ENCODE measurements at regions not wholly inside any gene's neighbourhood (a gene's known extent, or its start where the extent isn't known, plus 50 kb on each side); places are given as distances from the start of the nearest gene placed in this dataset.
A peak's percentile ranks its signal among the peaks of the same experiment; 100 is the strongest.

DNA sequence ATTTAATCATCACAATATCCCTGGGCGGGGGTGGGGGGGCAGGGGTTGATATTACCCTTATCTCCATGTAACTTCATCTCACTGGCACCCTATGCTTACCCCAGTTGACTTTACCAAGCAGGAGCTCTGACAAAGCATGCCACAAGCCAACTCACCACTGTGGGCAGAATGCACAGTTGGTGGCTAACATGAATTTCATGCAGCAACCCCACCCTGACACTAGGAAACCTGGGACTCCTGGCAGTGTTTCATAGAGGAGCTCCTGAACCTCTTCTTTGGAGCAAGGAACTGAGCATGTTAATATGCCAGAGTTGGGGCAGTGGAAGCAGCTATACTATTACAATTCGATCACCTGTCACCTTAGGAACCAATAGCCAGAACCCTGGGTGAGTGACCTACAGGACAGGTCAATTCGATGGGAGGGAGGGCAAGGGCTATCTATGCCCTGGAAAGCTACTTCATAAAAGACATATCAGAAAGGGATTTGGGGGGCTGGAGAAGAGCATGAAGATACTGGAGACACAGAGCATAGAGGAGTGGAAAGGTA, 97.2 kb upstream of the ACSL4 start:
- Histone ChIP-seq H3K4me3 (replicated peaks; ENCODE audit: insufficient read depth, low read length) (no peak overlapping the region), H3K27me3 (ENCODE audit: insufficient read depth, poor library complexity, severe bottlenecking) (no peaks in the 10 kb centered on the region), H3K27ac (replicated peaks) (no peak overlapping the region)
- no peak for TF ChIP-seq GABPA (IDR thresholded peaks at IDR 0.05; ENCODE audit: low read depth)
- DNase-seq (ENCODE audit: low read depth in 1 of 2, low spot score in 1 of 2) = no peak

DNA sequence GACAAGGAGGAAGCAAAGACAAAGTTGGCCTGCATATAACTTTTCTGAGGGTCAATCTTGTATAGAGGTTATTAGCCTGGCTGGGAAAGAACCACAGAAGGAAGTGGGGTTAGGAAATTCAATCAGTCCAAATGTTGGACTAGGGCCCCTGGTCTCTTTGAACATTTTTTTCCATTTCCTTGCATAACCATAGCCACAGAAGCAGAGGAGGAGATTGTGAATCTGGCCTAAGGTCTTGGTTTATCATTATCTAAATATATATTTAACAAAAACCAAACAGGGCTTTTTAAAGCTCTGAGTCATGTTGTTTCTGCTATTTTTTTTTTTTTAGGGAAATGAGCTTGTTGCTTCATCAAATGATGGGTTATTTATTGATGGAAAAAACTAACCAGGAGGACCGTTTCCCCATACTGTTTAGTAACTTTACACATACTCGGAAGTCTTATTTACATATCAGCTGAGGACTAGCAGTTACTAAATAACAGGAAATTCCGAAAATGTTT, 97.7 kb upstream of the ACSL4 start:
- Histone ChIP-seq H3K27me3 (ENCODE audit: insufficient read depth, poor library complexity, severe bottlenecking) (no peaks in the 10 kb centered on the region), H3K27ac (replicated peaks) (no peak overlapping the region), H3K4me3 (replicated peaks; ENCODE audit: insufficient read depth, low read length) (no peak overlapping the region)
- TF ChIP-seq, protein P1, sequence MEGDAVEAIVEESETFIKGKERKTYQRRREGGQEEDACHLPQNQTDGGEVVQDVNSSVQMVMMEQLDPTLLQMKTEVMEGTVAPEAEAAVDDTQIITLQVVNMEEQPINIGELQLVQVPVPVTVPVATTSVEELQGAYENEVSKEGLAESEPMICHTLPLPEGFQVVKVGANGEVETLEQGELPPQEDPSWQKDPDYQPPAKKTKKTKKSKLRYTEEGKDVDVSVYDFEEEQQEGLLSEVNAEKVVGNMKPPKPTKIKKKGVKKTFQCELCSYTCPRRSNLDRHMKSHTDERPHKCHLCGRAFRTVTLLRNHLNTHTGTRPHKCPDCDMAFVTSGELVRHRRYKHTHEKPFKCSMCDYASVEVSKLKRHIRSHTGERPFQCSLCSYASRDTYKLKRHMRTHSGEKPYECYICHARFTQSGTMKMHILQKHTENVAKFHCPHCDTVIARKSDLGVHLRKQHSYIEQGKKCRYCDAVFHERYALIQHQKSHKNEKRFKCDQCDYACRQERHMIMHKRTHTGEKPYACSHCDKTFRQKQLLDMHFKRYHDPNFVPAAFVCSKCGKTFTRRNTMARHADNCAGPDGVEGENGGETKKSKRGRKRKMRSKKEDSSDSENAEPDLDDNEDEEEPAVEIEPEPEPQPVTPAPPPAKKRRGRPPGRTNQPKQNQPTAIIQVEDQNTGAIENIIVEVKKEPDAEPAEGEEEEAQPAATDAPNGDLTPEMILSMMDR (IDR thresholded peaks at IDR 0.05; ENCODE audit: insufficient read depth, low read length) = no peak
- TF ChIP-seq GABPA (IDR thresholded peaks at IDR 0.05; ENCODE audit: low read depth) = no peak
- TF ChIP-seq POLR2AphosphoS5 (IDR thresholded peaks at IDR 0.05; ENCODE audit: low read depth) = no peak
- TF ChIP-seq, protein P2, sequence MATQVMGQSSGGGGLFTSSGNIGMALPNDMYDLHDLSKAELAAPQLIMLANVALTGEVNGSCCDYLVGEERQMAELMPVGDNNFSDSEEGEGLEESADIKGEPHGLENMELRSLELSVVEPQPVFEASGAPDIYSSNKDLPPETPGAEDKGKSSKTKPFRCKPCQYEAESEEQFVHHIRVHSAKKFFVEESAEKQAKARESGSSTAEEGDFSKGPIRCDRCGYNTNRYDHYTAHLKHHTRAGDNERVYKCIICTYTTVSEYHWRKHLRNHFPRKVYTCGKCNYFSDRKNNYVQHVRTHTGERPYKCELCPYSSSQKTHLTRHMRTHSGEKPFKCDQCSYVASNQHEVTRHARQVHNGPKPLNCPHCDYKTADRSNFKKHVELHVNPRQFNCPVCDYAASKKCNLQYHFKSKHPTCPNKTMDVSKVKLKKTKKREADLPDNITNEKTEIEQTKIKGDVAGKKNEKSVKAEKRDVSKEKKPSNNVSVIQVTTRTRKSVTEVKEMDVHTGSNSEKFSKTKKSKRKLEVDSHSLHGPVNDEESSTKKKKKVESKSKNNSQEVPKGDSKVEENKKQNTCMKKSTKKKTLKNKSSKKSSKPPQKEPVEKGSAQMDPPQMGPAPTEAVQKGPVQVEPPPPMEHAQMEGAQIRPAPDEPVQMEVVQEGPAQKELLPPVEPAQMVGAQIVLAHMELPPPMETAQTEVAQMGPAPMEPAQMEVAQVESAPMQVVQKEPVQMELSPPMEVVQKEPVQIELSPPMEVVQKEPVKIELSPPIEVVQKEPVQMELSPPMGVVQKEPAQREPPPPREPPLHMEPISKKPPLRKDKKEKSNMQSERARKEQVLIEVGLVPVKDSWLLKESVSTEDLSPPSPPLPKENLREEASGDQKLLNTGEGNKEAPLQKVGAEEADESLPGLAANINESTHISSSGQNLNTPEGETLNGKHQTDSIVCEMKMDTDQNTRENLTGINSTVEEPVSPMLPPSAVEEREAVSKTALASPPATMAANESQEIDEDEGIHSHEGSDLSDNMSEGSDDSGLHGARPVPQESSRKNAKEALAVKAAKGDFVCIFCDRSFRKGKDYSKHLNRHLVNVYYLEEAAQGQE (IDR thresholded peaks at IDR 0.05; ENCODE audit: insufficient replicate concordance, low read depth) = no peak
- TF ChIP-seq SPI1 (IDR thresholded peaks at IDR 0.05; ENCODE audit: borderline replicate concordance, low read depth) = no peak
- DNase-seq (ENCODE audit: low read depth in 1 of 2, low spot score in 1 of 2) = peak in 1 of 2 experiments; percentile 17

DNA sequence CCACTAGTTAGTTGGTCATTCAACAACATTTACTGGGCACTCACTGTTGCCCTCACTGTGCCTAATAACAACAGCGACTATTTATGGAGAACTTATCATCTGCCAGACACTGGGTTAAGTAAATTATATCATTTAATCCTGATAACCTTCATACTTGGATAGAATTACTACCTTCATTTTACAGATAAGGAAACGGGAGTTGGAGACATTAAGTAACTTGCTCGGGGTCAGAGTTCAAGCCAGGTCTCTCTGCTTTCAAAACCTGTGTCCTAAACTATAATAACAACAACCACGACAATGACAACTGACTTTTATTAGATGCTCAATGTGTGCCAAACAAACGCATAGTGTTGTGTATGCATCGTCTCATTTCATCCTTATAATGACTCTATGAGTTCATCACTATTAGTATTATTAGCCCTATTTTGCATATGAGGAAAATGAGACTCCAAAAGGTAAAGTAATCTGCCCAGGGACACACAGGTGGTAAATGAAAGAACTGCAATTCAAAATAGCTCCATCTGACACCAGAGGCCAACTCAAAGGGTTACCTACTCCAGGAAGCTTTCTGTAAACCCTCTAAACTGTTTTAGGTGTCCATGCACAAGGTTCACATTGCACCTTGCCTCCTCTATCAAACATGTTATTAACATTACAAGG, 98.4 kb upstream of the ACSL4 start:
- no peak overlapping the region for H3K4me3 ChIP-seq (replicated peaks; ENCODE audit: insufficient read depth, low read length)
- DNase-seq (ENCODE audit: low read depth in 1 of 2, low spot score in 1 of 2) = no peak
- H3K27ac ChIP-seq (replicated peaks) = no peak overlapping the region
- no peak for TF ChIP-seq POLR2AphosphoS5 (IDR thresholded peaks at IDR 0.05; ENCODE audit: low read depth)
- no peak for TF ChIP-seq SPI1 (IDR thresholded peaks at IDR 0.05; ENCODE audit: borderline replicate concordance, low read depth)
- TF ChIP-seq, protein P2 (IDR thresholded peaks at IDR 0.05; ENCODE audit: insufficient replicate concordance, low read depth) = no peak
- no peak for TF ChIP-seq GABPA (IDR thresholded peaks at IDR 0.05; ENCODE audit: low read depth)
- TF ChIP-seq, protein P1 (IDR thresholded peaks at IDR 0.05; ENCODE audit: insufficient read depth, low read length) = no peak
- no peaks in the 10 kb centered on the region for H3K27me3 ChIP-seq (ENCODE audit: insufficient read depth, poor library complexity, severe bottlenecking)

DNA sequence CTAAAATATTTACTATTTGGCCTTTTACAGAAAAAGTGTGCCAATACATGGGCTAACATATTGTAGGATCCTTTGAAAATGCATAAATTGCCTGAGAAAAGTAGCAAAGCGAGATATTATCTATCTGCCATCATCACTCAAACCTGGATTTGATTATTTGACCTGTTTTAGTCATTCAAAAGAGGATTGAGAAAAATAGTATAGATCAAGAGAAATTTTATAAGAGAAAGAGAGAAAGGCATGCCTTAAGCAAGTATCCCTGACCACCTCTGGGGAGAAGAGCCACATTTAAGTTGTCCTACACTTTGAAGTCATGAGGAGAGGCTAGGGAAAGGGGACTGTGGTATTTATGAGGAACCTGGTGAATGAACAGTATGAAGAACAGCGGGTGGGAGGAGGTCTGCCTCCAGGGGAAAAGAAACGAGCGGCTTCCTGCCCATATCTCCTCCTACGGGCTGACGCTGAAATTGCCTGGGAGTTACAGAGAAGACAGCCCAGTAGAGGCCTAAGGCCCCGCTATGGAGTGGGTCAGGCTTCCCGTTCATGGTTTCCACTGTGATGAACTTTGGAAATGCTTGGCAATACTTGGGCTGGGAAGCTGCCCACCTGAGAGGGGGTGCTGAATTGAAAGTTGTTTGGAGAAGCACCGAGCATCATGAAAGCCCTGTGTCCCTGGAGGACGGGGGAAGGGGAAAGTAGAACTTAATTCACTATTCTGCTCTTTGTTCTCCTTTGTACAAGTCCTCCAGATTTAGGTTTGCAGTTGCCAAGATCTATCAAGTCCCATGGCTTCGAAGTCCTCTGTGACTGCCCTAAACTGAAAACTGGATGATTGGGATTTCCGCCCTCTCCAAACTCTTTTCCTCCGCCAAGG, 106.9 kb upstream of the ACSL4 start:
- no peaks in the 10 kb centered on the region for H3K27me3 ChIP-seq (ENCODE audit: insufficient read depth, poor library complexity, severe bottlenecking)
- TF ChIP-seq, protein P1 (IDR thresholded peaks at IDR 0.05; ENCODE audit: insufficient read depth, low read length) = peak; percentile 5
- TF ChIP-seq, protein P2 (IDR thresholded peaks at IDR 0.05; ENCODE audit: insufficient replicate concordance, low read depth) = no peak
- peak in 1 of 2 experiments; percentile 65 for DNase-seq (ENCODE audit: low read depth in 1 of 2, low spot score in 1 of 2)
- peak overlapping the region; percentile 64 for H3K27ac ChIP-seq (replicated peaks)
- no peak overlapping the region for H3K4me3 ChIP-seq (replicated peaks; ENCODE audit: insufficient read depth, low read length)
